Testis (tissue), 2 donors: ENCODE measurements at regions not wholly inside any gene's neighbourhood (a gene's known extent, or its start where the extent isn't known, plus 50 kb on each side); places are given as distances from the start of the nearest gene placed in this dataset.

Source experiments
- POLR2A ChIP-seq: fragments of 450-650 bp; IDR thresholded peaks from one replicate; pipeline ENCODE4 v1.6.1; 2017; ENCODE audit warnings: antibody characterized with exemption, mild to moderate bottlenecking, moderate library complexity
- TF ChIP-seq, protein P1 (sequence below), 3 experiments: fragments of 450-650 bp in 2 of 3; fragments of 200-600 bp in 1 of 3; sonication (generic) in 1 of 3; IDR thresholded peaks; one replicate each; pipeline ENCODE4 v1.5.1; 2016 to 2019; ENCODE audit warnings: antibody characterized with exemption in 3 of 3, mild to moderate bottlenecking in 2 of 3, moderate library complexity in 1 of 3

DNA sequence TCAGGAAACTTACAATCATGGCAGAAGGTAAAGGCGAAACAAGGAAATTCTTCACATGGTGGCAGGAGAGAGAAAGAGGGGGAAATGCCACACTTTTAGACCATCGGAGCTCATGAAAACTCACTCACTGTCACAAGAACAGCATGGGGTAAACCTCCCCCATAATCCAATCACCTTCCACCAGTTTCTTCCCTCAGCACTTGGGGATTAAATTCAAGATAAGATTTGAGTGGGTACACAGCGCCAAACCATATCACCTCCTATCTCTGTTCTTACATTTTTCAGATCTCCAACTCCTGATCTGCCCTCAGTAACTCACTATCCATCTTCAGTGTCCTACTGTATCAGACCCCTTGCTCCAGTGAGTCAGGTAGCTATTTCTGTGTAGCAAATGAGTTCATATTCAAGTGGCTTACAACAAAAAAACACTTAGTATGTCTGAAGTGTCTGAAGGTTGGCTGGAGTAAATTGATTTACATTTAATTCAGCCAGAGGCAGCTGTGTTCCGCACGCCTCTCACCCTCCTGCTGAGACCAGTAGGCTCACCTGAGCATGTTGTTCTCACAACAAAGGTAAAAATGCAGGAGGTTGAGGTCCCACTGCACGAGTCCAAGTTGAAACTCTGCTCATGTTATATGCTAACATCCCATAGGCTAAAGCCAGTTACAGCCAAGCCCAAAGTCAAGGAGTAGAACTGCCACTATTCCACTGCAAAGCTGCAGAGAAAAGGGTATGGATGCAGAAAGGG is 180.7 kb upstream of the LMCD1 start:
- TF ChIP-seq, protein P1, sequence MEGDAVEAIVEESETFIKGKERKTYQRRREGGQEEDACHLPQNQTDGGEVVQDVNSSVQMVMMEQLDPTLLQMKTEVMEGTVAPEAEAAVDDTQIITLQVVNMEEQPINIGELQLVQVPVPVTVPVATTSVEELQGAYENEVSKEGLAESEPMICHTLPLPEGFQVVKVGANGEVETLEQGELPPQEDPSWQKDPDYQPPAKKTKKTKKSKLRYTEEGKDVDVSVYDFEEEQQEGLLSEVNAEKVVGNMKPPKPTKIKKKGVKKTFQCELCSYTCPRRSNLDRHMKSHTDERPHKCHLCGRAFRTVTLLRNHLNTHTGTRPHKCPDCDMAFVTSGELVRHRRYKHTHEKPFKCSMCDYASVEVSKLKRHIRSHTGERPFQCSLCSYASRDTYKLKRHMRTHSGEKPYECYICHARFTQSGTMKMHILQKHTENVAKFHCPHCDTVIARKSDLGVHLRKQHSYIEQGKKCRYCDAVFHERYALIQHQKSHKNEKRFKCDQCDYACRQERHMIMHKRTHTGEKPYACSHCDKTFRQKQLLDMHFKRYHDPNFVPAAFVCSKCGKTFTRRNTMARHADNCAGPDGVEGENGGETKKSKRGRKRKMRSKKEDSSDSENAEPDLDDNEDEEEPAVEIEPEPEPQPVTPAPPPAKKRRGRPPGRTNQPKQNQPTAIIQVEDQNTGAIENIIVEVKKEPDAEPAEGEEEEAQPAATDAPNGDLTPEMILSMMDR (IDR thresholded peaks at IDR 0.05) = no peak
- no peak for TF ChIP-seq POLR2A
